NB4 (cell line): ENCODE measurements at regions not wholly inside any gene's neighbourhood (a gene's known extent, or its start where the extent isn't known, plus 50 kb on each side); places are given as distances from the start of the nearest gene placed in this dataset.

Experiments
- DNase-seq: peaks from one replicate; pipeline ENCODE4 v3.0.0; 2010; ENCODE audit warnings: low read depth
- H3K4me3 ChIP-seq: one replicate; pipeline ENCODE4 v1.5.1; 2011; ENCODE audit warnings: mild to moderate bottlenecking, low read depth, low read length, moderate library complexity
- CTCF ChIP-seq: IDR thresholded peaks from one replicate; pipeline ENCODE4 v1.5.1; 2012; ENCODE audit warnings: low read depth, low read length
- MAX ChIP-seq: IDR thresholded peaks from 2 replicates; pipeline ENCODE4 v1.6.1; 2011; ENCODE audit warnings: low read depth, low read length
- MYC ChIP-seq: IDR thresholded peaks from 2 replicates; pipeline ENCODE4 v1.6.1; 2011; ENCODE audit warnings: low read depth, low read length
- POLR2A ChIP-seq: IDR thresholded peaks from 2 replicates; pipeline ENCODE4 v1.6.1; 2011; ENCODE audit warnings: mild to moderate bottlenecking; ENCODE audit not compliant: insufficient read length; ENCODE audit errors: extremely low read depth

GRCh38 chr10:2700626-2701305, 366.6 kb upstream of the PFKP start:
- no peak for TF ChIP-seq MYC
- TF ChIP-seq POLR2A, result no peak
- no peak for TF ChIP-seq CTCF
- TF ChIP-seq MAX, result no peak
- DNase-seq, result peak; percentile 22
- H3K4me3 ChIP-seq, result no peak overlapping the region

- TF ChIP-seq POLR2A, result no peak
- no peak for TF ChIP-seq MYC
- no peak for TF ChIP-seq CTCF
- no peak for TF ChIP-seq MAX
- H3K4me3 ChIP-seq, result no peak overlapping the region
- DNase-seq, result no peak
These were observed 378.4 kb upstream of the PFKP start for GRCh38 chr10:2688958-2689357.

GRCh38 chr10:2686691-2687090, 380.7 kb upstream of the PFKP start:
- no peak for TF ChIP-seq MYC
- no peak for TF ChIP-seq MAX
- TF ChIP-seq CTCF, result no peak
- no peak for TF ChIP-seq POLR2A
- DNase-seq, result no peak
- no peak overlapping the region for H3K4me3 ChIP-seq

GRCh38 chr10:2682491-2682890, 384.9 kb upstream of the PFKP start:
- no peak overlapping the region for H3K4me3 ChIP-seq
- no peak for TF ChIP-seq MAX
- TF ChIP-seq CTCF, result no peak
- no peak for TF ChIP-seq POLR2A
- TF ChIP-seq MYC, result no peak
- no peak for DNase-seq

GRCh38 chr10:2681891-2682290, 385.5 kb upstream of the PFKP start:
- no peak overlapping the region for H3K4me3 ChIP-seq
- TF ChIP-seq CTCF, result no peak
- TF ChIP-seq POLR2A, result no peak
- TF ChIP-seq MYC, result no peak
- TF ChIP-seq MAX, result no peak
- DNase-seq, result no peak
